ENCODE measurements at regions not wholly inside any gene's neighbourhood (a gene's known extent, or its start where the extent isn't known, plus 50 kb on each side); places are given as distances from the start of the nearest gene placed in this dataset.

DNA sequence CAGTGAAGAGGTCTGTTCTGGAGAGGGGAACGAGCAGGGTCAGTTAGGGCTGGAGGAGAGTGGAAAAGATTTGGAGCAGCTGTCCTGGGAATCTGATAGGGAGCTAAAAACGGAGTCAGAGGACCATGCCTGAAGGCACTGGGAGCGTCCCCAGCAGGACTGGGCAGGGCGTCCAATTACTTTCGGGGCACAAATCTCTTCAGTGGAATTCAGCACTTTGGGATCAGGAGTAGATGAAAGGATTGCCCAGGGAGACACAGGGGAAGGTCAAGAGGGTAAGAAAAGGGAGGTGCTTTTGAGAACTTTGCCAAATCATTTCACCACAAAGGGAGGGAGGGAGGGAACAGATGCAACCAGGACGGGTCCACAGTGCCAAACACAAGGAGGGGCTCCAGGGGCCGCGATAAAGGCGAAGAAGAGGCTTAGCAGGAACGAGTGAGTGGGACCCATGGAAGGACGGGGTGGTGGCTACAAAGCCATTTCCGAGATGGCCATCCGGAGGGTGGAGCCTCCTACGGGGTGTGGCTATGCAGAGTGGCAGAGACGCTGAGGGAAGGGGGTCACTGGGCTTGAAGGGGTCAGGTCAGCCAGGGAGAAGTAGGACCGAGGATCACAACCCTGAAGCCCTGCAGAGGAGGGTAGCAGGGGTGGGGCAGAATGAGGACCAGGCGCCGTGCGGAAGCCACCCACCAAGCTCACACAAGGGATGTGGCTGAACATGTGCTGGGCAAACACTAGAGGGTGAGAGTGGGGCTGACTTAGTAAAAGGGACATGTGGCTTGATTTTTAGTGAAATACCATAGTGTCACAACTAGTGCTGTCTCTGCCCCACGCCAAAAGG, 180.0 kb upstream of the RREB1 start:
- FAIRE-seq (peak; percentile 68), ATAC-seq (peak; percentile 96), DNase-seq (ENCODE audit: extremely low read depth in 1 of 4, low spot score in 3 of 4) (peak; percentile 71 to 86 (median 84))
- Histone ChIP-seq H3K9me3 (replicated peaks; ENCODE audit: control insufficient read depth, insufficient read depth, low read depth, low read length) (no peaks in the 10 kb centered on the region), H3K4me3 (peak overlapping the region; percentile 12; the same call in 1 of the 2 replicates), H4K20me1 (replicated peaks; ENCODE audit: control insufficient read depth, insufficient read depth, low read length) (no peaks in the 10 kb centered on the region), H3K9ac (ENCODE audit: insufficient read depth in 1 of 2, low read depth in 2 of 2, low read length in 2 of 2) (peak overlapping the region; percentile 41 to 70; a peak in 3 of 4 replicates), H3K4me1 (replicated peaks in 1 of 2; ENCODE audit: control insufficient read depth in 2 of 2, insufficient read depth in 2 of 2, low read length in 2 of 2) (peaks cover 8 to 27% of the 10 kb centered on the region in 2 experiments), H3K9me1 (ENCODE audit: control insufficient read depth, insufficient read depth, low read length) (no peaks in the 10 kb centered on the region), H3K27ac (ENCODE audit: extremely low read depth, low read depth, low read length) (peak overlapping the region; percentile 40), H3K27me3 (ENCODE audit: control insufficient read depth in 2 of 2, insufficient read depth in 2 of 2, low read length in 2 of 2) (no peaks in the 10 kb centered on the region), H2AFZ (ENCODE audit: low read depth, low read length) (peak overlapping the region; percentile 99), H3K36me3 (ENCODE audit: control insufficient read depth, insufficient read depth, low read length) (no peaks in the 10 kb centered on the region), H3K4me2 (ENCODE audit: insufficient read depth, low read length) (peak overlapping the region; percentile 81), H3K79me2 (ENCODE audit: control insufficient read depth, insufficient read depth, low read length) (no peaks in the 10 kb centered on the region)
- in situ Hi-C loops (cut with MboI) (no loop called here), intact Hi-C loops (cut with micrococcal nuclease) (loop anchor here (10.0 kb wide), 1 partner anchor 317 kb away; no protein-coding TSS in a partner anchor)
- 17% methylated on average over 18 of the region's 20 CpGs for WGBS (ENCODE audit: insufficient coverage, low coverage, missing lambda C conversion rate)
- no TSS peak for BruUV-seq (replicated peaks)
- CTCF ChIA-PET (ENCODE audit: low intra/inter-chr PET ratio): interaction anchor here (0.6 to 1.2 kb wide), 2 partner anchors 203 to 663 kb away, joined by 3 to 6 read pairs; no protein-coding TSS in a partner anchor
- POLR2A ChIA-PET: interaction anchor here (0.5 to 1.5 kb wide), 7 partner anchors 9 to 311 kb away, joined by 3 to 6 read pairs (median 3); no protein-coding TSS in a partner anchor
- 0 out of 2 replicates have a peak, but pooled peaks have one; percentile 35 for TF ChIP-seq ZBTB17 (CRISPR knock-in tag; IDR thresholded peaks at IDR 0.05)
- no peak for TF ChIP-seq SMAD4 (CRISPR knock-in tag; conservative IDR thresholded peaks at IDR 0.05)
- TF ChIP-seq PCBP1 (IDR thresholded peaks at IDR 0.05; ENCODE audit: low read depth, low read length, poor library complexity, severe bottlenecking): no peak
- TF ChIP-seq ZBTB7A (IDR thresholded peaks at IDR 0.05; ENCODE audit: borderline replicate concordance, control insufficient read depth, low read depth, low read length): peak; percentile 37; the same call in 1 of the 2 replicates
- no peak for TF ChIP-seq CREB1 (IDR thresholded peaks at IDR 0.05)
- TF ChIP-seq CREB1 (CRISPR knock-in tag; IDR thresholded peaks at IDR 0.05): peak; percentile 42; the same call in 1 of the 2 replicates
- TF ChIP-seq, protein P1, sequence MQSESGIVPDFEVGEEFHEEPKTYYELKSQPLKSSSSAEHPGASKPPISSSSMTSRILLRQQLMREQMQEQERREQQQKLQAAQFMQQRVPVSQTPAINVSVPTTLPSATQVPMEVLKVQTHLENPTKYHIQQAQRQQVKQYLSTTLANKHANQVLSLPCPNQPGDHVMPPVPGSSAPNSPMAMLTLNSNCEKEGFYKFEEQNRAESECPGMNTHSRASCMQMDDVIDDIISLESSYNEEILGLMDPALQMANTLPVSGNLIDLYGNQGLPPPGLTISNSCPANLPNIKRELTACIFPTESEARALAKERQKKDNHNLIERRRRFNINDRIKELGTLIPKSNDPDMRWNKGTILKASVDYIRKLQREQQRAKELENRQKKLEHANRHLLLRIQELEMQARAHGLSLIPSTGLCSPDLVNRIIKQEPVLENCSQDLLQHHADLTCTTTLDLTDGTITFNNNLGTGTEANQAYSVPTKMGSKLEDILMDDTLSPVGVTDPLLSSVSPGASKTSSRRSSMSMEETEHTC (IDR thresholded peaks at IDR 0.05): no peak
- no peak for TF ChIP-seq ZNF551 (CRISPR knock-in tag; IDR thresholded peaks at IDR 0.05)
- no peak for TF ChIP-seq ZNF444 (CRISPR knock-in tag; IDR thresholded peaks at IDR 0.05)
- no peak for TF ChIP-seq ZNF511 (CRISPR knock-in tag; IDR thresholded peaks at IDR 0.05)
- no peak for TF ChIP-seq STAT5B (CRISPR knock-in tag; IDR thresholded peaks at IDR 0.05)
- no peak for TF ChIP-seq ZNF134 (CRISPR knock-in tag; conservative IDR thresholded peaks at IDR 0.05)
- TF ChIP-seq ZNF431 (CRISPR knock-in tag; IDR thresholded peaks at IDR 0.05): no peak
- no peak for TF ChIP-seq PTBP1 (IDR thresholded peaks at IDR 0.05; ENCODE audit: low read depth, low read length)
- no peak for TF ChIP-seq ZNF830 (CRISPR knock-in tag; IDR thresholded peaks at IDR 0.05)
- TF ChIP-seq ZKSCAN3 (CRISPR knock-in tag; IDR thresholded peaks at IDR 0.05): no peak
- no peak for TF ChIP-seq HMG20B (CRISPR knock-in tag; IDR thresholded peaks at IDR 0.05)
- TF ChIP-seq, protein P2, sequence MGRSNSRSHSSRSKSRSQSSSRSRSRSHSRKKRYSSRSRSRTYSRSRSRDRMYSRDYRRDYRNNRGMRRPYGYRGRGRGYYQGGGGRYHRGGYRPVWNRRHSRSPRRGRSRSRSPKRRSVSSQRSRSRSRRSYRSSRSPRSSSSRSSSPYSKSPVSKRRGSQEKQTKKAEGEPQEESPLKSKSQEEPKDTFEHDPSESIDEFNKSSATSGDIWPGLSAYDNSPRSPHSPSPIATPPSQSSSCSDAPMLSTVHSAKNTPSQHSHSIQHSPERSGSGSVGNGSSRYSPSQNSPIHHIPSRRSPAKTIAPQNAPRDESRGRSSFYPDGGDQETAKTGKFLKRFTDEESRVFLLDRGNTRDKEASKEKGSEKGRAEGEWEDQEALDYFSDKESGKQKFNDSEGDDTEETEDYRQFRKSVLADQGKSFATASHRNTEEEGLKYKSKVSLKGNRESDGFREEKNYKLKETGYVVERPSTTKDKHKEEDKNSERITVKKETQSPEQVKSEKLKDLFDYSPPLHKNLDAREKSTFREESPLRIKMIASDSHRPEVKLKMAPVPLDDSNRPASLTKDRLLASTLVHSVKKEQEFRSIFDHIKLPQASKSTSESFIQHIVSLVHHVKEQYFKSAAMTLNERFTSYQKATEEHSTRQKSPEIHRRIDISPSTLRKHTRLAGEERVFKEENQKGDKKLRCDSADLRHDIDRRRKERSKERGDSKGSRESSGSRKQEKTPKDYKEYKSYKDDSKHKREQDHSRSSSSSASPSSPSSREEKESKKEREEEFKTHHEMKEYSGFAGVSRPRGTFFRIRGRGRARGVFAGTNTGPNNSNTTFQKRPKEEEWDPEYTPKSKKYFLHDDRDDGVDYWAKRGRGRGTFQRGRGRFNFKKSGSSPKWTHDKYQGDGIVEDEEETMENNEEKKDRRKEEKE (IDR thresholded peaks at IDR 0.05; ENCODE audit: borderline replicate concordance in 1 of 2, control insufficient read depth in 1 of 2, low read depth in 2 of 2, low read length in 1 of 2): no peak

Data from K562 (cell line).